ENCODE measurements at regions not wholly inside any gene's neighbourhood (a gene's known extent, or its start where the extent isn't known, plus 50 kb on each side); places are given as distances from the start of the nearest gene placed in this dataset.

DNA sequence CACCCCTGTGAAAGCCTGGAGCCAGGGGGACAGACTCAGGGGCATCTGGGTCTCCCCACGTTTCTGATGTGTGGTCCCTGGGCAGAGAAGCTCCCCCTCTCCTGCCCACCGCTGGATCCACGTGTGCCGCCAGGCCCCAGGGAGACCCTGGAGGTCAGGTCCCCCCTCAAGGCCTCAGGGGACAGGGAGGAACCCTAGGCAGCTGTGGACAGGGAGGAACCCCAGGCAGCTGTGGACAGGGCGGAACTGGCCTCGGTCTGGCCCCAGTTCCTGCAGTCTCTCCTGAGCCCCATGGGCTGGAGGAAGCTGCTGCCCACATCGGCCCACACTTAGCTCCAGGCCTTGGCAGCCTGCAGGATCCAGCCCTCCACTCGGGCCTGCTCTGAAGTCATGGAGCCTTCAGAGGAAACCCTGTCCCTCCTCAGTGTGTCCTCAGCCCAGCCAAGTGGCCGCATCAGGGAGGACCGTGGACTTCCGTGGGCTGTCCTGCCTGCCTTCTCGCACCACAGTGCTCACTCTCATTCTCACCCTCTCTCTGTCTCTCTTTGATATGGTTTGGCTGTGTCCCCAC, 127.7 kb downstream of the BRD1 start:
- Mint-ChIP-seq H3K27ac (no peak overlapping the region), H3K27me3 (ENCODE audit: insufficient read depth, low read depth, poor library complexity) (peaks cover 7% of the 10 kb centered on the region), H3K4me1 (no peaks in the 10 kb centered on the region), H3K36me3 (ENCODE audit: low read depth) (peaks cover 5% of the 10 kb centered on the region; the same call in 2 of the 3 replicates), H3K9me3 (peaks cover 41% of the 10 kb centered on the region), H3K4me3 (no peak overlapping the region)
- H3K27me3 ChIP-seq (ENCODE audit: insufficient read depth) = no peaks in the 10 kb centered on the region
- no peak for ATAC-seq
- no peak overlapping the region for H3K4me3 ChIP-seq
- TF ChIP-seq, protein P1, sequence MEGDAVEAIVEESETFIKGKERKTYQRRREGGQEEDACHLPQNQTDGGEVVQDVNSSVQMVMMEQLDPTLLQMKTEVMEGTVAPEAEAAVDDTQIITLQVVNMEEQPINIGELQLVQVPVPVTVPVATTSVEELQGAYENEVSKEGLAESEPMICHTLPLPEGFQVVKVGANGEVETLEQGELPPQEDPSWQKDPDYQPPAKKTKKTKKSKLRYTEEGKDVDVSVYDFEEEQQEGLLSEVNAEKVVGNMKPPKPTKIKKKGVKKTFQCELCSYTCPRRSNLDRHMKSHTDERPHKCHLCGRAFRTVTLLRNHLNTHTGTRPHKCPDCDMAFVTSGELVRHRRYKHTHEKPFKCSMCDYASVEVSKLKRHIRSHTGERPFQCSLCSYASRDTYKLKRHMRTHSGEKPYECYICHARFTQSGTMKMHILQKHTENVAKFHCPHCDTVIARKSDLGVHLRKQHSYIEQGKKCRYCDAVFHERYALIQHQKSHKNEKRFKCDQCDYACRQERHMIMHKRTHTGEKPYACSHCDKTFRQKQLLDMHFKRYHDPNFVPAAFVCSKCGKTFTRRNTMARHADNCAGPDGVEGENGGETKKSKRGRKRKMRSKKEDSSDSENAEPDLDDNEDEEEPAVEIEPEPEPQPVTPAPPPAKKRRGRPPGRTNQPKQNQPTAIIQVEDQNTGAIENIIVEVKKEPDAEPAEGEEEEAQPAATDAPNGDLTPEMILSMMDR (conservative IDR thresholded peaks at IDR 0.05; ENCODE audit: low read depth in 2 of 2) = no peak
- TF ChIP-seq JUNB (IDR thresholded peaks at IDR 0.05; ENCODE audit: unreplicated experiment) (no peak), STAT1 (IDR thresholded peaks at IDR 0.05; ENCODE audit: unreplicated experiment) (no peak), EZH2phosphoT487 (IDR thresholded peaks at IDR 0.05; ENCODE audit: unreplicated experiment) (no peak), CREB1 (CRISPR knock-in tag; IDR thresholded peaks at IDR 0.05; ENCODE audit: low read depth) (no peak), ZNF331 (CRISPR knock-in tag; IDR thresholded peaks at IDR 0.05; ENCODE audit: low read depth) (no peak), EZH2 (IDR thresholded peaks at IDR 0.05; ENCODE audit: low read depth, unreplicated experiment) (no peak), ZNF114 (CRISPR knock-in tag; IDR thresholded peaks at IDR 0.05) (no peak), NANOG (IDR thresholded peaks at IDR 0.05; ENCODE audit: borderline replicate concordance) (no peak), POLR2AphosphoS5 (IDR thresholded peaks at IDR 0.05; ENCODE audit: low read depth) (no peak)
- TF ChIP-seq, protein P2, sequence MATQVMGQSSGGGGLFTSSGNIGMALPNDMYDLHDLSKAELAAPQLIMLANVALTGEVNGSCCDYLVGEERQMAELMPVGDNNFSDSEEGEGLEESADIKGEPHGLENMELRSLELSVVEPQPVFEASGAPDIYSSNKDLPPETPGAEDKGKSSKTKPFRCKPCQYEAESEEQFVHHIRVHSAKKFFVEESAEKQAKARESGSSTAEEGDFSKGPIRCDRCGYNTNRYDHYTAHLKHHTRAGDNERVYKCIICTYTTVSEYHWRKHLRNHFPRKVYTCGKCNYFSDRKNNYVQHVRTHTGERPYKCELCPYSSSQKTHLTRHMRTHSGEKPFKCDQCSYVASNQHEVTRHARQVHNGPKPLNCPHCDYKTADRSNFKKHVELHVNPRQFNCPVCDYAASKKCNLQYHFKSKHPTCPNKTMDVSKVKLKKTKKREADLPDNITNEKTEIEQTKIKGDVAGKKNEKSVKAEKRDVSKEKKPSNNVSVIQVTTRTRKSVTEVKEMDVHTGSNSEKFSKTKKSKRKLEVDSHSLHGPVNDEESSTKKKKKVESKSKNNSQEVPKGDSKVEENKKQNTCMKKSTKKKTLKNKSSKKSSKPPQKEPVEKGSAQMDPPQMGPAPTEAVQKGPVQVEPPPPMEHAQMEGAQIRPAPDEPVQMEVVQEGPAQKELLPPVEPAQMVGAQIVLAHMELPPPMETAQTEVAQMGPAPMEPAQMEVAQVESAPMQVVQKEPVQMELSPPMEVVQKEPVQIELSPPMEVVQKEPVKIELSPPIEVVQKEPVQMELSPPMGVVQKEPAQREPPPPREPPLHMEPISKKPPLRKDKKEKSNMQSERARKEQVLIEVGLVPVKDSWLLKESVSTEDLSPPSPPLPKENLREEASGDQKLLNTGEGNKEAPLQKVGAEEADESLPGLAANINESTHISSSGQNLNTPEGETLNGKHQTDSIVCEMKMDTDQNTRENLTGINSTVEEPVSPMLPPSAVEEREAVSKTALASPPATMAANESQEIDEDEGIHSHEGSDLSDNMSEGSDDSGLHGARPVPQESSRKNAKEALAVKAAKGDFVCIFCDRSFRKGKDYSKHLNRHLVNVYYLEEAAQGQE (IDR thresholded peaks at IDR 0.05; ENCODE audit: unreplicated experiment) = no peak
- TF ChIP-seq, protein P3, sequence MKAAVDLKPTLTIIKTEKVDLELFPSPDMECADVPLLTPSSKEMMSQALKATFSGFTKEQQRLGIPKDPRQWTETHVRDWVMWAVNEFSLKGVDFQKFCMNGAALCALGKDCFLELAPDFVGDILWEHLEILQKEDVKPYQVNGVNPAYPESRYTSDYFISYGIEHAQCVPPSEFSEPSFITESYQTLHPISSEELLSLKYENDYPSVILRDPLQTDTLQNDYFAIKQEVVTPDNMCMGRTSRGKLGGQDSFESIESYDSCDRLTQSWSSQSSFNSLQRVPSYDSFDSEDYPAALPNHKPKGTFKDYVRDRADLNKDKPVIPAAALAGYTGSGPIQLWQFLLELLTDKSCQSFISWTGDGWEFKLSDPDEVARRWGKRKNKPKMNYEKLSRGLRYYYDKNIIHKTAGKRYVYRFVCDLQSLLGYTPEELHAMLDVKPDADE (IDR thresholded peaks at IDR 0.05) = no peak
- TF ChIP-seq, protein P4, sequence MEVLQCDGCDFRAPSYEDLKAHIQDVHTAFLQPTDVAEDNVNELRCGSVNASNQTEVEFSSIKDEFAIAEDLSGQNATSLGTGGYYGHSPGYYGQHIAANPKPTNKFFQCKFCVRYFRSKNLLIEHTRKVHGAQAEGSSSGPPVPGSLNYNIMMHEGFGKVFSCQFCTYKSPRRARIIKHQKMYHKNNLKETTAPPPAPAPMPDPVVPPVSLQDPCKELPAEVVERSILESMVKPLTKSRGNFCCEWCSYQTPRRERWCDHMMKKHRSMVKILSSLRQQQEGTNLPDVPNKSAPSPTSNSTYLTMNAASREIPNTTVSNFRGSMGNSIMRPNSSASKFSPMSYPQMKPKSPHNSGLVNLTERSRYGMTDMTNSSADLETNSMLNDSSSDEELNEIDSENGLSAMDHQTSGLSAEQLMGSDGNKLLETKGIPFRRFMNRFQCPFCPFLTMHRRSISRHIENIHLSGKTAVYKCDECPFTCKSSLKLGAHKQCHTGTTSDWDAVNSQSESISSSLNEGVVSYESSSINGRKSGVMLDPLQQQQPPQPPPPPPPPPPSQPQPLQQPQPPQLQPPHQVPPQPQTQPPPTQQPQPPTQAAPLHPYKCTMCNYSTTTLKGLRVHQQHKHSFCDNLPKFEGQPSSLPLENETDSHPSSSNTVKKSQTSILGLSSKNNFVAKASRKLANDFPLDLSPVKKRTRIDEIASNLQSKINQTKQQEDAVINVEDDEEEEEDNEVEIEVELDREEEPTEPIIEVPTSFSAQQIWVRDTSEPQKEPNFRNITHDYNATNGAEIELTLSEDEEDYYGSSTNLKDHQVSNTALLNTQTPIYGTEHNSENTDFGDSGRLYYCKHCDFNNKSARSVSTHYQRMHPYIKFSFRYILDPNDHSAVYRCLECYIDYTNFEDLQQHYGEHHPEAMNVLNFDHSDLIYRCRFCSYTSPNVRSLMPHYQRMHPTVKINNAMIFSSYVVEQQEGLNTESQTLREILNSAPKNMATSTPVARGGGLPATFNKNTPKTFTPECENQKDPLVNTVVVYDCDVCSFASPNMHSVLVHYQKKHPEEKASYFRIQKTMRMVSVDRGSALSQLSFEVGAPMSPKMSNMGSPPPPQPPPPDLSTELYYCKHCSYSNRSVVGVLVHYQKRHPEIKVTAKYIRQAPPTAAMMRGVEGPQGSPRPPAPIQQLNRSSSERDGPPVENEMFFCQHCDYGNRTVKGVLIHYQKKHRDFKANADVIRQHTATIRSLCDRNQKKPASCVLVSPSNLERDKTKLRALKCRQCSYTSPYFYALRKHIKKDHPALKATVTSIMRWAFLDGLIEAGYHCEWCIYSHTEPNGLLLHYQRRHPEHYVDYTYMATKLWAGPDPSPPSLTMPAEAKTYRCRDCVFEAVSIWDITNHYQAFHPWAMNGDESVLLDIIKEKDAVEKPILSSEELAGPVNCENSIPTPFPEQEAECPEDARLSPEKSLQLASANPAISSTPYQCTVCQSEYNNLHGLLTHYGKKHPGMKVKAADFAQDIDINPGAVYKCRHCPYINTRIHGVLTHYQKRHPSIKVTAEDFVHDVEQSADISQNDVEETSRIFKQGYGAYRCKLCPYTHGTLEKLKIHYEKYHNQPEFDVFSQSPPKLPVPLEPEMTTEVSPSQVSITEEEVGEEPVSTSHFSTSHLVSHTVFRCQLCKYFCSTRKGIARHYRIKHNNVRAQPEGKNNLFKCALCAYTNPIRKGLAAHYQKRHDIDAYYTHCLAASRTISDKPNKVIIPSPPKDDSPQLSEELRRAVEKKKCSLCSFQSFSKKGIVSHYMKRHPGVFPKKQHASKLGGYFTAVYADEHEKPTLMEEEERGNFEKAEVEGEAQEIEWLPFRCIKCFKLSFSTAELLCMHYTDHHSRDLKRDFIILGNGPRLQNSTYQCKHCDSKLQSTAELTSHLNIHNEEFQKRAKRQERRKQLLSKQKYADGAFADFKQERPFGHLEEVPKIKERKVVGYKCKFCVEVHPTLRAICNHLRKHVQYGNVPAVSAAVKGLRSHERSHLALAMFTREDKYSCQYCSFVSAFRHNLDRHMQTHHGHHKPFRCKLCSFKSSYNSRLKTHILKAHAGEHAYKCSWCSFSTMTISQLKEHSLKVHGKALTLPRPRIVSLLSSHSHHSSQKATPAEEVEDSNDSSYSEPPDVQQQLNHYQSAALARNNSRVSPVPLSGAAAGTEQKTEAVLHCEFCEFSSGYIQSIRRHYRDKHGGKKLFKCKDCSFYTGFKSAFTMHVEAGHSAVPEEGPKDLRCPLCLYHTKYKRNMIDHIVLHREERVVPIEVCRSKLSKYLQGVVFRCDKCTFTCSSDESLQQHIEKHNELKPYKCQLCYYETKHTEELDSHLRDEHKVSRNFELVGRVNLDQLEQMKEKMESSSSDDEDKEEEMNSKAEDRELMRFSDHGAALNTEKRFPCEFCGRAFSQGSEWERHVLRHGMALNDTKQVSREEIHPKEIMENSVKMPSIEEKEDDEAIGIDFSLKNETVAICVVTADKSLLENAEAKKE (CRISPR knock-in tag; IDR thresholded peaks at IDR 0.05) = no peak
- H2AFZ ChIP-seq = no peak overlapping the region
- H3K4me1 ChIP-seq (ENCODE audit: insufficient read depth) = no peaks in the 10 kb centered on the region
- no peaks in the 10 kb centered on the region; the same call in 1 of the 2 replicates for H3K36me3 ChIP-seq (ENCODE audit: insufficient read depth)
- H3K9me2 ChIP-seq (ENCODE audit: insufficient read depth) = no peaks in the 10 kb centered on the region
- H3K79me2 ChIP-seq (replicated peaks; ENCODE audit: insufficient read depth) = no peaks in the 10 kb centered on the region
- no peaks in the 10 kb centered on the region for H3F3A ChIP-seq (replicated peaks; ENCODE audit: low read depth)
- no peak for DNase-seq (ENCODE audit: low spot score)
- H3K27ac ChIP-seq (ENCODE audit: low read depth) = no peak overlapping the region
- H3K4me2 ChIP-seq = no peak overlapping the region
- no peaks in the 10 kb centered on the region for H4K20me1 ChIP-seq (replicated peaks; ENCODE audit: insufficient read depth)

All from GM23338 (cell line).